H1 (cell line): ENCODE measurements at regions not wholly inside any gene's neighbourhood (a gene's known extent, or its start where the extent isn't known, plus 50 kb on each side); places are given as distances from the start of the nearest gene placed in this dataset.

Source experiments
- CTCF ChIA-PET: fragments of 300-600 bp; sonication (Branson Sonifier 250); formaldehyde crosslinking; loops from one replicate; lab custom pipeline; 2021; ENCODE audit not compliant: partially characterized antibody; lab: Charles Lee
- POLR2A ChIA-PET: fragments of 300-600 bp; sonication (Branson Sonifier 250); formaldehyde crosslinking; loops from one replicate; lab custom pipeline; 2021; ENCODE audit warnings: inconsistent platforms; ENCODE audit not compliant: partially characterized antibody; lab: Charles Lee
- DNase-seq, 2 experiments: peaks; one replicate each; pipeline versions ENCODE4 v3.0.0 to v3.0.0-alpha.2; 2010 to 2022; ENCODE audit warnings: low spot score in 2 of 2, low read depth in 1 of 2, mixed read lengths in 1 of 2
- FAIRE-seq: peaks from 2 replicates; lab custom pipeline; 2011; peaks lifted over from hg19 to GRCh38; lab: Jason Lieb, UNC
- H2AFZ ChIP-seq: 2 replicates; pipeline ENCODE4 v1.8.1; 2012; ENCODE audit warnings: low read length, inconsistent platforms
- H2AK5ac ChIP-seq: 2 replicates; pipeline ENCODE4 v1.6.1; 2013; ENCODE audit warnings: low read depth, low read length
- H2BK120ac ChIP-seq: replicated peaks from 2 replicates; pipeline ENCODE3; 2013; ENCODE audit warnings: low read depth, low read length, inconsistent platforms
- H2BK12ac ChIP-seq: 2 replicates; pipeline ENCODE4 v1.6.1; 2013; ENCODE audit warnings: low read depth, low read length
- H2BK15ac ChIP-seq: 2 replicates; pipeline ENCODE4 v1.6.1; 2013; ENCODE audit warnings: low read length
- H2BK20ac ChIP-seq: 2 replicates; pipeline ENCODE4 v1.6.1; 2013; ENCODE audit warnings: low read length
- H2BK5ac ChIP-seq: 2 replicates; pipeline ENCODE4 v1.6.1; 2013; ENCODE audit warnings: low read depth, low read length
- H3K14ac ChIP-seq: 2 replicates; pipeline ENCODE4 v1.6.1; 2013; ENCODE audit warnings: inconsistent platforms; ENCODE audit not compliant: insufficient read length
- H3K18ac ChIP-seq: 2 replicates; pipeline ENCODE4 v1.6.1; 2013; ENCODE audit warnings: low read length; ENCODE audit errors: extremely low read depth
- H3K23ac ChIP-seq: 2 replicates; pipeline ENCODE4 v1.6.1; 2013; ENCODE audit warnings: inconsistent platforms; ENCODE audit not compliant: insufficient read length
- H3K23me2 ChIP-seq: 2 replicates; pipeline ENCODE4 v1.6.1; 2013; ENCODE audit warnings: low read depth, low read length
- H3K27ac ChIP-seq: 2 replicates; pipeline ENCODE4 v1.6.1; 2011; ENCODE audit warnings: low read depth, low read length, inconsistent platforms
- H3K27me3 ChIP-seq, 4 experiments: replicated peaks in 1 of 4; 1 replicate in 1 of 4; 2 replicates in 3 of 4; pipeline versions ENCODE4 v1.6.1 to v1.8.1; 2011 to 2013; ENCODE audit warnings: low read length in 3 of 4, mild to moderate bottlenecking in 3 of 4, inconsistent platforms in 2 of 4, mixed read lengths in 2 of 4, moderate library complexity in 1 of 4; ENCODE audit not compliant: control insufficient read depth in 3 of 4, insufficient read depth in 3 of 4; ENCODE audit errors: extremely low read depth in 1 of 4
- H3K36me3 ChIP-seq, 4 experiments: 2 replicates each; pipeline versions ENCODE4 v1.6.1 to v1.8.1; 2011 to 2013; ENCODE audit warnings: mild to moderate bottlenecking in 4 of 4, low read length in 3 of 4, moderate library complexity in 2 of 4, control low read depth in 1 of 4, inconsistent platforms in 1 of 4; ENCODE audit not compliant: insufficient read depth in 4 of 4, control insufficient read depth in 2 of 4
- H3K4ac ChIP-seq: replicated peaks from 2 replicates; pipeline ENCODE3; 2013; ENCODE audit warnings: low read length, low read depth, mixed read lengths, inconsistent platforms; ENCODE audit not compliant: insufficient read length
- H3K4me1 ChIP-seq, 4 experiments: replicated peaks in 1 of 4; 1 replicate in 1 of 4; 2 replicates in 3 of 4; pipeline versions ENCODE4 v1.6.1 to v1.8.1; 2011 to 2013; ENCODE audit warnings: low read length in 3 of 4, inconsistent platforms in 2 of 4, mixed read lengths in 1 of 4; ENCODE audit not compliant: insufficient read depth in 4 of 4, control insufficient read depth in 3 of 4
- H3K4me2 ChIP-seq, 2 experiments: 2 replicates each; pipeline versions ENCODE4 v1.6.1 to v1.8.1; 2011 to 2013; ENCODE audit warnings: low read depth in 2 of 2, low read length in 2 of 2, control low read depth in 1 of 2, inconsistent platforms in 1 of 2, mild to moderate bottlenecking in 1 of 2; ENCODE audit not compliant: insufficient read depth in 1 of 2
- H3K4me3 ChIP-seq, 4 experiments: fragments of 200-600, 300-600 bp in 1 of 4; sonication (generic), shearing (Covaris generic), sonication (Bioruptor Twin) in 1 of 4; 2 replicates each; pipeline versions ENCODE4 v1.5.1 to v1.8.1; 2011 to 2016; ENCODE audit warnings: low read length in 4 of 4, low read depth in 3 of 4, control low read depth in 2 of 4, inconsistent platforms in 2 of 4, mild to moderate bottlenecking in 2 of 4, mixed read lengths in 1 of 4, moderate library complexity in 1 of 4; ENCODE audit not compliant: insufficient read depth in 2 of 4; ENCODE audit errors: extremely low read depth in 1 of 4
- H3K56ac ChIP-seq: replicated peaks from 2 replicates; pipeline ENCODE3; 2013; ENCODE audit warnings: low read depth, mild to moderate bottlenecking, mixed read lengths, low read length, inconsistent platforms; ENCODE audit not compliant: insufficient read length
- H3K79me1 ChIP-seq: 2 replicates; pipeline ENCODE4 v1.6.1; 2013; ENCODE audit warnings: low read depth, low read length, control low read depth
- H3K79me2 ChIP-seq, 2 experiments: 2 replicates each; pipeline versions ENCODE4 v1.6.1 to v1.8.1; 2012 to 2013; ENCODE audit warnings: low read length in 2 of 2, mild to moderate bottlenecking in 2 of 2, inconsistent platforms in 1 of 2; ENCODE audit not compliant: insufficient read depth in 2 of 2, control insufficient read depth in 1 of 2
- H3K9ac ChIP-seq, 4 experiments: replicated peaks in 1 of 4; 1 replicate in 1 of 4; 2 replicates in 3 of 4; pipeline versions ENCODE4 v1.6.1 to v1.8.1; 2011 to 2013; ENCODE audit warnings: low read depth in 3 of 4, low read length in 3 of 4, control low read depth in 2 of 4, mild to moderate bottlenecking in 2 of 4, moderate library complexity in 2 of 4, inconsistent platforms in 1 of 4; ENCODE audit errors: extremely low read depth in 1 of 4
- H3K9me3 ChIP-seq, 2 experiments: 2 replicates each; pipeline versions ENCODE4 v1.6.1 to v1.8.1; 2012 to 2013; ENCODE audit warnings: mild to moderate bottlenecking in 2 of 2, moderate library complexity in 2 of 2, control low read depth in 1 of 2, inconsistent platforms in 1 of 2, low read depth in 1 of 2, low read length in 1 of 2, mixed read lengths in 1 of 2; ENCODE audit not compliant: insufficient read depth in 2 of 2
- H4K20me1 ChIP-seq, 2 experiments: replicated peaks in 1 of 2; 2 replicates each; pipeline versions ENCODE3 to v1.8.1; 2011 to 2013; ENCODE audit warnings: inconsistent platforms in 2 of 2, low read length in 2 of 2, mild to moderate bottlenecking in 1 of 2; ENCODE audit not compliant: insufficient read depth in 2 of 2, control insufficient read depth in 1 of 2
- H4K5ac ChIP-seq: 2 replicates; pipeline ENCODE4 v1.6.1; 2013; ENCODE audit warnings: low read length, low read depth, mixed read lengths, inconsistent platforms; ENCODE audit not compliant: insufficient read length
- H4K8ac ChIP-seq: 2 replicates; pipeline ENCODE4 v1.8.0; 2013; ENCODE audit warnings: mild to moderate bottlenecking, moderate library complexity, low read length, inconsistent platforms; ENCODE audit not compliant: insufficient read depth; ENCODE audit errors: extremely low read depth
- H4K91ac ChIP-seq: replicated peaks from 2 replicates; pipeline ENCODE3; 2013; ENCODE audit warnings: low read length, mixed read lengths, inconsistent platforms; ENCODE audit not compliant: insufficient read length
- BACH1 ChIP-seq: IDR thresholded peaks from 2 replicates; pipeline ENCODE4 v1.6.1; 2012; ENCODE audit warnings: low read length, improper control_type of control experiment
- CTCF ChIP-seq, 3 experiments: IDR thresholded peaks; 1 replicate in 2 of 3; 2 replicates in 1 of 3; pipeline versions ENCODE4 v1.5.1 to v1.6.1; 2011; ENCODE audit warnings: low read length in 3 of 3, mild to moderate bottlenecking in 3 of 3, inconsistent platforms in 2 of 3, low read depth in 1 of 3, moderate library complexity in 1 of 3; ENCODE audit not compliant: insufficient read depth in 1 of 3; ENCODE audit errors: control extremely low read depth in 1 of 3
- EGR1 ChIP-seq: IDR thresholded peaks from 2 replicates; pipeline ENCODE4 v1.6.1; 2011; ENCODE audit warnings: low read depth, low read length, borderline replicate concordance
- GTF2F1 ChIP-seq: IDR thresholded peaks from 2 replicates; pipeline ENCODE4 v1.6.1; 2012; ENCODE audit warnings: low read depth, low read length, improper control_type of control experiment, borderline replicate concordance
- RAD21 ChIP-seq, 2 experiments: IDR thresholded peaks in 1 of 2; conservative IDR thresholded peaks in 1 of 2; 2 replicates each; pipeline ENCODE4 v1.6.1; 2011; ENCODE audit warnings: low read depth in 2 of 2, low read length in 2 of 2, improper control_type of control experiment in 1 of 2, inconsistent platforms in 1 of 2, mild to moderate bottlenecking in 1 of 2, moderate library complexity in 1 of 2
- SAP30 ChIP-seq: fragments of 300-600 bp; sonication (generic); IDR thresholded peaks from 2 replicates; pipeline ENCODE4 v1.7.1; 2012; ENCODE audit warnings: low read length, moderate library complexity, mild to moderate bottlenecking, inconsistent platforms; ENCODE audit not compliant: insufficient read depth, insufficient replicate concordance
- SIX5 ChIP-seq: IDR thresholded peaks from 2 replicates; pipeline ENCODE4 v1.6.1; 2011; ENCODE audit warnings: mild to moderate bottlenecking, low read depth, low read length
- YY1 ChIP-seq: IDR thresholded peaks from 2 replicates; pipeline ENCODE4 v1.6.1; 2011; ENCODE audit warnings: low read depth, mild to moderate bottlenecking, low read length
- WGBS, 2 experiments: shearing (Covaris generic) in 1 of 2; methylation state at CpG; one replicate each; pipeline versions ENCODE4 v1.1.6 to v1.1.7; 2013 to 2015; ENCODE audit warnings: low lambda C conversion rate in 2 of 2, mixed read lengths in 2 of 2, inconsistent platforms in 1 of 2, low coverage in 1 of 2, missing lambda C conversion rate in 1 of 2; ENCODE audit not compliant: insufficient replicate concordance in 2 of 2, insufficient coverage in 1 of 2, insufficient read length in 1 of 2; ENCODE audit errors: extremely low coverage in 1 of 2, missing lambda C conversion rate in 1 of 2; 5-methylcytosine and 5-hydroxymethylcytosine counted together

DNA sequence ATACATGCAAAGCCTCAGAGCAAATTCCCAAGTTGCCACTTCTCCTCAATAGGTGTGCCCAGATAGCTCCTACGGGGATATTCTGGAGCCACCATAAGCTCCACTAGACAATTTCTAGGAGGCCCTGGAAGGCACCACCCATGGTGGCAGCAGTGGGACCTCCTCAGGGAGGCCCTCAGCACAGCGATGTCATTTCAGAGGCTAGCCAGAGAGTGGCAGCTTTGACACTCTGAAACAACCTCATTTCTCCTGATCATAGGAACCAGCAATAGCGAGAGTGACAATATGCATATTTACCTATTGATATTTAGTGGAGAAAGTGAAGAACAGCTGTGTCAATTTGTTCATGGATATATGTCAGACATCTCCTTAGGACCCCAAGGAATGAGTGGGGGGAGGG, 612.3 kb downstream of the SOX5 start:
- Histone ChIP-seq H3K4me2 (no peak overlapping the region), H3K4me3 (no peak overlapping the region), H2BK120ac (no peak overlapping the region), H3K27ac (no peak overlapping the region), H4K20me1 (no peaks in the 10 kb centered on the region), H2BK12ac (no peak overlapping the region), H3K23me2 (no peaks in the 10 kb centered on the region; the same call in 1 of the 2 replicates), H3K79me2 (no peaks in the 10 kb centered on the region), H2BK20ac (no peak overlapping the region), H3K79me1 (no peaks in the 10 kb centered on the region), H3K36me3 (no peaks in the 10 kb centered on the region), H3K27me3 (no peaks in the 10 kb centered on the region), H3K4ac (no peak overlapping the region), H3K9me3 (no peaks in the 10 kb centered on the region), H2BK15ac (no peak overlapping the region), H3K56ac (no peak overlapping the region), H3K23ac (no peak overlapping the region), H2BK5ac (no peak overlapping the region), H4K8ac (no peak overlapping the region), H4K91ac (no peak overlapping the region), H2AFZ (no peak overlapping the region), H4K5ac (no peak overlapping the region), H3K9ac (no peak overlapping the region), H2AK5ac (no peak overlapping the region), H3K18ac (no peak overlapping the region), H3K4me1 (no peaks in the 10 kb centered on the region), H3K14ac (no peak overlapping the region)
- no peak for DNase-seq
- no peak for TF ChIP-seq EGR1
- no peak for TF ChIP-seq GTF2F1
- TF ChIP-seq SAP30, result no peak
- no peak for TF ChIP-seq BACH1
- no peak for TF ChIP-seq SIX5
- TF ChIP-seq YY1, result no peak
- peak in 1 of 2 experiments; percentile 19; a peak in 1 of 4 replicates for TF ChIP-seq RAD21 (IDR thresholded peaks at IDR 0.05 in 1 of 2, conservative IDR thresholded peaks at IDR 0.05 in 1 of 2; ENCODE audit: low read depth in 2 of 2, low read length in 2 of 2)
- no peak for TF ChIP-seq CTCF (IDR thresholded peaks at IDR 0.05; ENCODE audit: control extremely low read depth in 1 of 3, insufficient read depth in 1 of 3, low read depth in 1 of 3, low read length in 3 of 3)
- FAIRE-seq, result no peak
- POLR2A ChIA-PET, result no interaction called here
- CTCF ChIA-PET, result no interaction called here
- 74% methylated on average over 3 of the region's 3 CpGs; no CpG with 5 or more reads in 1 of the 2 experiments for whole genome bisulfite sequencing, 2 experiments
